GM15510 (cell line): ENCODE measurements at regions not wholly inside any gene's neighbourhood (a gene's known extent, or its start where the extent isn't known, plus 50 kb on each side); places are given as distances from the start of the nearest gene placed in this dataset.

ENCODE experiments used
- POLR2A ChIP-seq: IDR thresholded peaks from 3 replicates; pipeline ENCODE4 v1.6.1; 2011; ENCODE audit warnings: borderline replicate concordance; ENCODE audit not compliant: insufficient read length; ENCODE audit errors: extremely low read depth

DNA sequence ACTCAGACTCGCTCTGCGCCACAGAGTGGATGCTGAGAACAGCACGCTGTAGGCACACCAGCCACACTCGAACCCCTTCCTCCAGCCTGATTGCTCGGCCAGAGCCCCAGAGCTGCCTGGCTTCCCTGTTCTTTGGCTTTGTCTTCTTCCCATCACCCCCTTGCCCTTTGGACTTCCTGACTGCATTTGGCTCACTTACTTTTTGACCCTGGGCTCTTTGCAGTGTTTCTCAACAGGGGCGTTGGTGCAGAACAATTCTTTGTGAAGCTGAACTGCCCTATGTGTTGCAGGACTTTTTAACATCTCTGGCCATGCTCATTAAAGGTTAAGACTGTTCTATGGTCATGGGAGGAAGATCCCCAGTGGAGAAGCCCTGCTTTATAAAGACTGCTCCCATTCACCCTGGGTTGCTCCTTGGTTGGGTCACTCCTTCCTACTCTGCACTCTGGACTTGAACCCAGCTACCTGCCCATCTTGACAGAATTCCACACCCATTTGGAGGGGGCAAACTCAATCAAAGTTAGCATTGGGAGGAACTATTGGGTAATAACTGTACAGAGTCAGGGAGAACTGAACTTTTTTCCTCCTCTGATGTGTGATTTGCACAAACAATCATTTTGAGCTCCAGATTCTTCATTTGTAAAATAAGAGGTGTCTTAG lies 127.7 kb upstream of the PLEKHG7 start:
- TF ChIP-seq POLR2A = no peak

- TF ChIP-seq POLR2A = no peak
Measured at GRCh38 chr12:92574051-92574783, 128.6 kb upstream of the PLEKHG7 start.

- TF ChIP-seq POLR2A = no peak
Measured at GRCh38 chr12:92573104-92573503, 129.7 kb upstream of the PLEKHG7 start.

GRCh38 chr12:92571844-92572543 lies 130.8 kb upstream of the PLEKHG7 start:
- no peak for TF ChIP-seq POLR2A

- no peak for TF ChIP-seq POLR2A
Measured at GRCh38 chr12:92571169-92571568, 131.6 kb upstream of the PLEKHG7 start.

- TF ChIP-seq POLR2A = no peak
Measured at GRCh38 chr12:92570056-92570753, 132.6 kb upstream of the PLEKHG7 start.

DNA sequence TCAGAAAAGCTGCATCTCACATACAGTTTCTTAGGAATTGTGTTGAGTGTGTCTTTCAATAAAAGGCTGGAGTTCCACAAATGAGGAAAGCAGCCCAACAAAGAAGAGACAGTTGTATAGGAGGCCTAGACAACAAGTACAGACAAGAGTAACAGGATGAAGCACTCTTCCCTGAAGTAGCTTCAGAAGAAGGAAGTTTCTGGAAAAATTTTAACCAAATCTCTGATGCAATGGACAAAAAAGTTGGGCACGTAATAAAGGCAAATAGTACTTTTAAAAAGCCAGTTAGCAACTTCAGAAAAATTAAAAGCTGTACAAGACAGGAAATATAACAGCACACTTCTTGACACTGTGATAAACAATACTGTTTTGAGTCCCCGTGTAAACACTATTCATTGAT lies 134.1 kb upstream of the PLEKHG7 start:
- TF ChIP-seq POLR2A = no peak

DNA sequence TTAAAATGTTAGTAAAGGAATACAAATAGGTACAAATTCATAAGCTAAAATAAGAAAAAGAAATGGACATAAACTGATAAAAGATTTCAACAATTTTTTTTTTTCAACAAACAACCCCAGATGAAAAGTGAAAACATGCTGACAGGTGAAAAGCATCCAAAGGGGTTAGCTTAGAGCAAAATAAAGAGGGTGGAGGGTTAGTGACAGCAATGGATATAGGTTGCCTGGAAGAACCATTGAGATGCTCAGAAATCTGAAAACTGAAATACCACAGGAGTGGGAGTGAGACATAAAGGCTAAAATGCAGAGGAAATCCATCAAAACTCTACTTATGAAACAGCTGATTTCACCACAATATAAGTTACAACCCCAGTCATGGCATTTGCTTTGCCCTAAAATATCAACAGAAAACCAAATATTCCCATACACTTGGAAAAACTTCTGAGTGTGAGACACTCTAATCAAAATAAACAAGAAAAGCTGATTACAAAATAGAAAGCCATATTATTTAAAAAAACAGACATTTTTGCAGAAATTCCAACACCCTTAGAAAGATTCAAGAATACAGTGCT lies 136.3 kb upstream of the PLEKHG7 start:
- no peak for TF ChIP-seq POLR2A

- TF ChIP-seq POLR2A = no peak
Measured at GRCh38 chr12:92563819-92564218, 139.0 kb upstream of the PLEKHG7 start.

- TF ChIP-seq POLR2A = no peak
Measured at GRCh38 chr12:92562063-92562734, 140.6 kb upstream of the PLEKHG7 start.

DNA sequence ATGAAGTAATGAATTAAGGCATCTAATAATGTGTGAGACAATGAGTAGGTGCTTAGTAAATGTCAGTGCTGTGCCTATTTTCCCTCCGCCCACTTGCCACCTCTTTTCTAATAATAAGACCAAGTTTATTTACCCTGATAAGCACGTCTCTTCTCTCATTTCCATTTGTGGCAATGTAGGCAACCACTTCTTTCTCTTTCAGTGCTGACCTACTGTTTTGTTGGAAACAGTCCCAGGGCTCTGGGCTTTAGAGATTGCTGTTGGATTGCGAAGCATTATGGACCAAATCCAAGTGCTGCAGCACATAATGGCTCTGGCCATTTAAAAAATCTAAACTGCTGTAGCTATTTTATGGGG lies 141.3 kb upstream of the PLEKHG7 start:
- no peak for TF ChIP-seq POLR2A

- no peak for TF ChIP-seq POLR2A
Measured at GRCh38 chr12:92560713-92561542, 141.9 kb upstream of the PLEKHG7 start.

DNA sequence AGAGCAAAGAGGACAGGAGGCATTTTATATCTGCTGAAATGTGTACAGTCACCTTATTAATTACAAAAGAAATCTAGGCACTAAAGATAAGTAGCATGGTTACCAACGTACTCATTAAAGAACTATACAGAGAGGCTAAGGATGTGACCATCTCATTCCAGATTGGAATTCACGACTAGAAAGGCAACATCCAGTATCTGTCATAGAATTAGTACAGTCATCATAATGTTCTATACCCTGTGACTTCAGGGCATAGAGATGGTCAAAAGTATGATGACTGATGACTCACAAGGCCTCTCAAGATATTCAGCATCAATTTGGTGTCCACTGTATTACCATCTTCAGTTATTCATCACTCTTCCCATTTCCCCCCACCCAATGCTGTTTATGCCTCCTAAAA lies 144.0 kb upstream of the PLEKHG7 start:
- TF ChIP-seq POLR2A = no peak
